PC-3 (cell line): ENCODE measurements at regions not wholly inside any gene's neighbourhood (a gene's known extent, or its start where the extent isn't known, plus 50 kb on each side); places are given as distances from the start of the nearest gene placed in this dataset.

Experiments
- ATAC-seq: fragments of 200-7000 bp; cut with Tn5 transposase; 2 replicates; pipeline ENCODE4 v1.9.1; 2020; ENCODE audit warnings: mild to moderate bottlenecking, moderate library complexity
- BruUV-seq: library from RNA; stranded (reverse); fragments of 400-500 nt; replicated peaks from 2 replicates; lab custom pipeline; 2021; lab: Mats Ljungman, UMichigan
- CTCF ChIA-PET: fragments of 300-600 bp; sonication (Branson Sonifier 250); formaldehyde crosslinking; loops from one replicate; lab custom pipeline; 2022; ENCODE audit warnings: antibody characterized with exemption; lab: Charles Lee
- POLR2A ChIA-PET: fragments of 300-600 bp; sonication (Branson Sonifier 250); formaldehyde crosslinking; loops from one replicate; lab custom pipeline; 2022; ENCODE audit warnings: antibody characterized with exemption; ENCODE audit not compliant: unreplicated experiment; lab: Charles Lee
- DNase-seq: peaks from one replicate; pipeline ENCODE4 v3.0.0-alpha.2; 2015
- H2AFZ ChIP-seq: fragments of 300-600 bp; sonication (generic); 2 replicates; pipeline ENCODE4 v1.6.0; 2016; ENCODE audit warnings: antibody characterized with exemption, low read length
- H3F3A ChIP-seq: fragments of 300-600 bp; sonication (generic); one replicate; pipeline ENCODE4 v1.6.0; 2017; ENCODE audit warnings: antibody characterized with exemption, low read length, control low read depth, mild to moderate bottlenecking; ENCODE audit not compliant: unreplicated experiment
- H3K27ac ChIP-seq: fragments of 300-600 bp; sonication (generic); 2 replicates; pipeline ENCODE4 v1.5.1; 2016; ENCODE audit warnings: mild to moderate bottlenecking, low read length
- H3K27me3 ChIP-seq: fragments of 300-600 bp; sonication (generic); 2 replicates; pipeline ENCODE4 v1.6.1; 2016; ENCODE audit warnings: low read length, mixed read lengths
- H3K36me3 ChIP-seq: fragments of 300-600 bp; sonication (generic); 2 replicates; pipeline ENCODE4 v1.6.1; 2016; ENCODE audit warnings: low read depth, mixed run types, low read length, mixed read lengths
- H3K4me1 ChIP-seq: fragments of 300-600 bp; sonication (generic); 2 replicates; pipeline ENCODE4 v1.5.1; 2016; ENCODE audit warnings: low read length; ENCODE audit not compliant: insufficient read depth
- H3K4me2 ChIP-seq: fragments of 300-600 bp; sonication (generic); 2 replicates; pipeline ENCODE4 v1.6.0; 2016; ENCODE audit warnings: low read length
- H3K4me3 ChIP-seq: fragments of 300-600 bp; sonication (generic); 2 replicates; pipeline ENCODE4 v1.5.1; 2016; ENCODE audit warnings: mild to moderate bottlenecking, low read length, mixed read lengths
- H3K79me2 ChIP-seq: fragments of 300-600 bp; sonication (generic); 2 replicates; pipeline ENCODE4 v1.6.1; 2017; ENCODE audit warnings: low read length, mixed read lengths
- H3K9ac ChIP-seq: fragments of 300-600 bp; sonication (generic); 2 replicates; pipeline ENCODE4 v1.6.0; 2016; ENCODE audit warnings: mild to moderate bottlenecking, low read length
- H3K9me2 ChIP-seq: fragments of 300-600 bp; sonication (generic); replicated peaks from 2 replicates; pipeline ENCODE4 v1.6.1; 2016; ENCODE audit warnings: mixed run types, low read length, mixed read lengths
- H3K9me3 ChIP-seq: fragments of 300-600 bp; sonication (generic); 2 replicates; pipeline ENCODE4 v1.6.1; 2016; ENCODE audit warnings: low read length, mixed read lengths
- H4K20me1 ChIP-seq: fragments of 300-600 bp; sonication (generic); 2 replicates; pipeline ENCODE4 v1.6.1; 2016; ENCODE audit warnings: low read length, mixed read lengths
- CTCF ChIP-seq: fragments of 300-600 bp; sonication (generic); conservative IDR thresholded peaks from 2 replicates; pipeline ENCODE4 v1.5.1; 2017; ENCODE audit warnings: antibody characterized with exemption, low read depth, mild to moderate bottlenecking, low read length
- EZH2 ChIP-seq: fragments of 300-600 bp; sonication (generic); IDR thresholded peaks from one replicate; pipeline ENCODE4 v1.6.1; 2017; ENCODE audit warnings: antibody characterized with exemption, mild to moderate bottlenecking, low read length; ENCODE audit not compliant: unreplicated experiment
- EZH2phosphoT487 ChIP-seq: fragments of 300-600 bp; sonication (generic); IDR thresholded peaks from 2 replicates; pipeline ENCODE4 v1.6.1; 2018; ENCODE audit warnings: mild to moderate bottlenecking, antibody characterized with exemption, low read length, borderline replicate concordance
- intact Hi-C: fragments of 100-400 bp; cut with micrococcal nuclease; formaldehyde crosslinking; loops from 2 replicates; pipeline ENCODE4 v1.9.0; 2023

- Histone ChIP-seq H3K27me3 (peaks cover 8% of the 10 kb centered on the region; the same call in 1 of the 2 replicates), H3K9me2 (no peaks in the 10 kb centered on the region), H3K79me2 (no peaks in the 10 kb centered on the region), H3K36me3 (no peaks in the 10 kb centered on the region), H4K20me1 (no peaks in the 10 kb centered on the region), H3K4me3 (no peak overlapping the region), H3K9me3 (no peaks in the 10 kb centered on the region), H3K27ac (no peak overlapping the region), H3K9ac (no peak overlapping the region), H2AFZ (no peak overlapping the region), H3K4me1 (no peaks in the 10 kb centered on the region), H3F3A (no peaks in the 10 kb centered on the region), H3K4me2 (no peak overlapping the region)
- POLR2A ChIA-PET, result no interaction called here
- CTCF ChIA-PET, result no interaction called here
- no TSS peak for BruUV-seq
- intact Hi-C loops, result no loop called here
- ATAC-seq, result no peak
- TF ChIP-seq EZH2phosphoT487 (no peak), EZH2 (no peak), CTCF (no peak)
- no peak for DNase-seq
Measured at GRCh38 chr14:101191721-101192660, 288.5 kb upstream of the RTL1 start.

DNA sequence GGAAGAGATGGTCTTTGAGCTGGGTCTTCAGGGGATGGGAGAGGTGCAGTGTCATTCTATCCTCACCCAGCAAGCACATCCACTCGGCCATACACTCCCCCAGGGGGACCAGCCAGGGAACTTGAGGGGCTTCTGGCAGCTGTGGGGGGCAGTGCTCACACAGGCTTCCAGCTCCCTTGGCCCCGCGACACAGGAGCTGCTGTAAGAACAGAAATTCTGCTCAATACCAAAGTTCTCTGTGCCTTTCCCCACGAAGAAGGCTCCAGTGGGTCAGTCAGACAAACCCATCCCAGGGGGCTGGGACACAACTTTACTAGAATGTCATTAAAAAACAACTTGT is 289.1 kb upstream of the RTL1 start:
- Histone ChIP-seq H3K9me2 (no peaks in the 10 kb centered on the region), H3K79me2 (no peaks in the 10 kb centered on the region), H3K4me2 (no peak overlapping the region), H3K9me3 (no peaks in the 10 kb centered on the region), H3K9ac (no peak overlapping the region), H3F3A (no peaks in the 10 kb centered on the region), H3K36me3 (no peaks in the 10 kb centered on the region), H2AFZ (no peak overlapping the region), H4K20me1 (no peaks in the 10 kb centered on the region), H3K4me1 (no peaks in the 10 kb centered on the region), H3K27me3 (peaks cover 8% of the 10 kb centered on the region; the same call in 1 of the 2 replicates), H3K27ac (no peak overlapping the region), H3K4me3 (no peak overlapping the region)
- intact Hi-C loops, result no loop called here
- ChIA-PET CTCF (no interaction called here), POLR2A (no interaction called here)
- DNase-seq (no peak), ATAC-seq (no peak)
- TF ChIP-seq EZH2, result no peak
- no peak for TF ChIP-seq EZH2phosphoT487
- no peak for TF ChIP-seq CTCF
- no TSS peak for BruUV-seq
